ENCODE measurements at regions not wholly inside any gene's neighbourhood (a gene's known extent, or its start where the extent isn't known, plus 50 kb on each side); places are given as distances from the start of the nearest gene placed in this dataset.

DNA sequence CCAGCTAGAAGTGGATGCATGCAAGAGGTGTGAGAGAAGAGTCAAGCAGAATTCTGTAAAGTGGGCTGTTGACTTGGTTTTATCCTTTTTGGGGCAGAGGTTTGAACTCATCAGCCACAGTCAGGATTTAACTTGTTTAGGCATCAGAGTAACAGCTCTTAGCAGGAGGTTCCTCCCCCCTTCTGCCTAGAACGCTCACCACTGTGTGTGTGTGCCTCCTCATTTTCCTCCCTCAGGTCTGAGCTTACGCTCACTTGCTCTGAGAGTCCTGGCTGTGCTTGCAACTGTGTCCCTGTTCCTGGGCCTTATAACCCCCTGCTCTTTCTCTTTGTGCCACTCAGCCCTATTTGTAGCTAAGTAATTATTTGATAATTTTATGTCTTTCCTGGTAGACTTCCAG lies 167.9 kb downstream of the TMEM182 start:
- Histone ChIP-seq H3K79me2 (ENCODE audit: insufficient read depth) (no peaks in the 10 kb centered on the region), H3F3A (ENCODE audit: insufficient read depth) (no peaks in the 10 kb centered on the region), H3K4me1 (ENCODE audit: insufficient read depth) (no peaks in the 10 kb centered on the region), H3K4me3 (no peak overlapping the region), H3K27ac (no peak overlapping the region), H4K20me1 (ENCODE audit: insufficient read depth) (no peaks in the 10 kb centered on the region), H3K27me3 (replicated peaks; ENCODE audit: insufficient read depth) (no peaks in the 10 kb centered on the region), H2AFZ (no peak overlapping the region), H3K9me3 (ENCODE audit: low read depth) (no peaks in the 10 kb centered on the region), H3K9ac (no peak overlapping the region), H3K36me3 (ENCODE audit: low read depth) (no peaks in the 10 kb centered on the region), H3K9me2 (ENCODE audit: insufficient read depth) (no peaks in the 10 kb centered on the region), H3K4me2 (ENCODE audit: unreplicated experiment) (no peak overlapping the region)
- no peak for TF ChIP-seq EZH2phosphoT487 (IDR thresholded peaks at IDR 0.05; ENCODE audit: insufficient read depth, low read depth)
- 10 to 14% methylated on average over 2 of the region's 2 CpGs for WGBS, 2 experiments (ENCODE audit: low coverage in 1 of 2, low lambda C conversion rate in 2 of 2, missing lambda C conversion rate in 2 of 2)
- no peak for DNase-seq
- in situ Hi-C loops (cut with MboI): no loop called here

DNA sequence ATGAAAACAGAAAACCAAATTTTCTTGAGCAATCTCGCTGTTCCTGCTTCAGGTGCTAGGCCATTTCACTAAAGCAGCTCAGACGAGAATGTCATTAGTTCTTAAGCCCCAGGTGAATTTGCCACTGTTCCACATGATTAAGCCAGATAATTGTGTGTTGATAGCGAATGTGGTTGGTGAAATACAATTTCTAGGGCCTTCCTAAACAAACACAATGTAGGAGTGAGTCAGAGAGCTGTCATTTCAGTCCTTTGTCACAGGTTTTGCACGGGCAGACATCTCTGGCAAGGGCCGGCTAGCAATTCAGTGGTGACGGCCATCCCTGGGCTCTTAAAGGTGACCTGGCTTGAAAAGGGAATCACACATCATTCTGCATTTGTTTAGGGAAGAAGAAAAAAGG lies 170.7 kb downstream of the TMEM182 start:
- no peaks in the 10 kb centered on the region for H4K20me1 ChIP-seq (ENCODE audit: insufficient read depth)
- 26 to 31% methylated on average over 6 of the region's 6 CpGs for WGBS, 2 experiments (ENCODE audit: low coverage in 1 of 2, low lambda C conversion rate in 2 of 2, missing lambda C conversion rate in 2 of 2)
- H3K4me3 ChIP-seq: no peak overlapping the region
- in situ Hi-C loops (cut with MboI): no loop called here
- H3K36me3 ChIP-seq (ENCODE audit: low read depth): no peaks in the 10 kb centered on the region
- TF ChIP-seq EZH2 (IDR thresholded peaks at IDR 0.05; ENCODE audit: insufficient read depth, poor library complexity, severe bottlenecking): no peak
- TF ChIP-seq EZH2phosphoT487 (IDR thresholded peaks at IDR 0.05; ENCODE audit: insufficient read depth, low read depth): no peak
- H3K27ac ChIP-seq: no peak overlapping the region
- H3K4me2 ChIP-seq (ENCODE audit: unreplicated experiment): no peak overlapping the region
- no peaks in the 10 kb centered on the region for H3K27me3 ChIP-seq (replicated peaks; ENCODE audit: insufficient read depth)
- no peaks in the 10 kb centered on the region for H3F3A ChIP-seq (ENCODE audit: insufficient read depth)
- no peak for DNase-seq
- H3K9me2 ChIP-seq (ENCODE audit: insufficient read depth): no peaks in the 10 kb centered on the region
- no peak overlapping the region for H2AFZ ChIP-seq
- H3K4me1 ChIP-seq (ENCODE audit: insufficient read depth): no peaks in the 10 kb centered on the region
- no peak overlapping the region for H3K9ac ChIP-seq
- H3K9me3 ChIP-seq (ENCODE audit: low read depth): no peaks in the 10 kb centered on the region
- no peaks in the 10 kb centered on the region for H3K79me2 ChIP-seq (ENCODE audit: insufficient read depth)

- H3K4me2 ChIP-seq (ENCODE audit: unreplicated experiment): no peak overlapping the region
- DNase-seq: no peak
These were observed 177.4 kb downstream of the TMEM182 start for GRCh38 chr2:102939207-102939606.

GRCh38 chr2:102940684-102941083 lies 178.9 kb downstream of the TMEM182 start:
- WGBS, 2 experiments (ENCODE audit: low coverage in 1 of 2, low lambda C conversion rate in 2 of 2, missing lambda C conversion rate in 2 of 2): 47 to 52% methylated on average over 3 of the region's 3 CpGs
- Histone ChIP-seq H3K27ac (no peak overlapping the region), H3K9ac (no peak overlapping the region), H3F3A (ENCODE audit: insufficient read depth) (no peaks in the 10 kb centered on the region), H3K9me3 (ENCODE audit: low read depth) (no peaks in the 10 kb centered on the region), H3K79me2 (ENCODE audit: insufficient read depth) (no peaks in the 10 kb centered on the region), H2AFZ (no peak overlapping the region), H3K4me2 (ENCODE audit: unreplicated experiment) (no peak overlapping the region), H3K4me1 (ENCODE audit: insufficient read depth) (no peaks in the 10 kb centered on the region), H4K20me1 (ENCODE audit: insufficient read depth) (no peaks in the 10 kb centered on the region), H3K4me3 (no peak overlapping the region), H3K27me3 (replicated peaks; ENCODE audit: insufficient read depth) (no peaks in the 10 kb centered on the region), H3K9me2 (ENCODE audit: insufficient read depth) (no peaks in the 10 kb centered on the region), H3K36me3 (ENCODE audit: low read depth) (no peaks in the 10 kb centered on the region)
- TF ChIP-seq EZH2 (IDR thresholded peaks at IDR 0.05; ENCODE audit: insufficient read depth, poor library complexity, severe bottlenecking): no peak
- no peak for TF ChIP-seq EZH2phosphoT487 (IDR thresholded peaks at IDR 0.05; ENCODE audit: insufficient read depth, low read depth)
- DNase-seq: no peak
- in situ Hi-C loops (cut with MboI): no loop called here

More at GRCh38 chr2:102939207-102939606, 177.4 kb downstream of the TMEM182 start:
- H3K27ac ChIP-seq: no peak overlapping the region
- H3F3A ChIP-seq (ENCODE audit: insufficient read depth): no peaks in the 10 kb centered on the region
- H4K20me1 ChIP-seq (ENCODE audit: insufficient read depth): no peaks in the 10 kb centered on the region
- no peaks in the 10 kb centered on the region for H3K27me3 ChIP-seq (replicated peaks; ENCODE audit: insufficient read depth)
- no peaks in the 10 kb centered on the region for H3K79me2 ChIP-seq (ENCODE audit: insufficient read depth)
- H3K9me2 ChIP-seq (ENCODE audit: insufficient read depth): no peaks in the 10 kb centered on the region
- H3K4me1 ChIP-seq (ENCODE audit: insufficient read depth): no peaks in the 10 kb centered on the region
- H3K9ac ChIP-seq: no peak overlapping the region
- H3K9me3 ChIP-seq (ENCODE audit: low read depth): no peaks in the 10 kb centered on the region
- in situ Hi-C loops (cut with MboI): no loop called here
- no peak overlapping the region for H3K4me3 ChIP-seq
- H2AFZ ChIP-seq: no peak overlapping the region
- TF ChIP-seq EZH2phosphoT487 (IDR thresholded peaks at IDR 0.05; ENCODE audit: insufficient read depth, low read depth) (no peak), EZH2 (IDR thresholded peaks at IDR 0.05; ENCODE audit: insufficient read depth, poor library complexity, severe bottlenecking) (no peak)
- 0 to 12% methylated on average over 1 of the region's 1 CpG for WGBS, 2 experiments (ENCODE audit: low coverage in 1 of 2, low lambda C conversion rate in 2 of 2, missing lambda C conversion rate in 2 of 2)
- no peaks in the 10 kb centered on the region for H3K36me3 ChIP-seq (ENCODE audit: low read depth)

- H3K36me3 ChIP-seq (ENCODE audit: low read depth): no peaks in the 10 kb centered on the region
- H3K9ac ChIP-seq: no peak overlapping the region
- no peaks in the 10 kb centered on the region for H3K27me3 ChIP-seq (replicated peaks; ENCODE audit: insufficient read depth)
- H3K27ac ChIP-seq: no peak overlapping the region
- no peak for DNase-seq
- TF ChIP-seq EZH2 (IDR thresholded peaks at IDR 0.05; ENCODE audit: insufficient read depth, poor library complexity, severe bottlenecking) (no peak), EZH2phosphoT487 (IDR thresholded peaks at IDR 0.05; ENCODE audit: insufficient read depth, low read depth) (no peak)
- H3K4me3 ChIP-seq: no peak overlapping the region
- in situ Hi-C loops (cut with MboI): no loop called here
- no peaks in the 10 kb centered on the region for H3K9me3 ChIP-seq (ENCODE audit: low read depth)
- no peak overlapping the region for H2AFZ ChIP-seq
- H3K4me2 ChIP-seq (ENCODE audit: unreplicated experiment): no peak overlapping the region
- no peaks in the 10 kb centered on the region for H3K4me1 ChIP-seq (ENCODE audit: insufficient read depth)
- no peaks in the 10 kb centered on the region for H3K9me2 ChIP-seq (ENCODE audit: insufficient read depth)
- no peaks in the 10 kb centered on the region for H4K20me1 ChIP-seq (ENCODE audit: insufficient read depth)
- H3K79me2 ChIP-seq (ENCODE audit: insufficient read depth): no peaks in the 10 kb centered on the region
- 44 to 57% methylated on average over 3 of the region's 3 CpGs for WGBS, 2 experiments (ENCODE audit: low coverage in 1 of 2, low lambda C conversion rate in 2 of 2, missing lambda C conversion rate in 2 of 2)
- no peaks in the 10 kb centered on the region for H3F3A ChIP-seq (ENCODE audit: insufficient read depth)
These were observed 180.3 kb downstream of the TMEM182 start for GRCh38 chr2:102942107-102942506.

All from GM23248 (cell line).